OCI-LY1 (cell line): ENCODE measurements at regions not wholly inside any gene's neighbourhood (a gene's known extent, or its start where the extent isn't known, plus 50 kb on each side); places are given as distances from the start of the nearest gene placed in this dataset.

Source experiments
- H2AFZ ChIP-seq: fragments of 200-600 bp; sonication (generic), shearing (Covaris generic); 2 replicates; pipeline ENCODE4 v1.6.0; 2014; ENCODE audit warnings: antibody characterized with exemption, mild to moderate bottlenecking, low read length
- H3F3A ChIP-seq: fragments of 200-600 bp; sonication (generic), shearing (Covaris generic); 2 replicates; pipeline ENCODE4 v1.6.0; 2014; ENCODE audit warnings: mild to moderate bottlenecking, antibody characterized with exemption, low read length, moderate library complexity; ENCODE audit not compliant: insufficient read depth
- H3K27ac ChIP-seq: fragments of 200-600 bp; sonication (generic); 2 replicates; pipeline ENCODE4 v1.5.1; 2014; ENCODE audit warnings: low read length, mixed run types, mild to moderate bottlenecking, low read depth; ENCODE audit not compliant: poor library complexity, severe bottlenecking
- H3K27me3 ChIP-seq: fragments of 200-600 bp; sonication (generic); 2 replicates; pipeline ENCODE4 v1.6.0; 2014; ENCODE audit warnings: antibody characterized with exemption, mild to moderate bottlenecking, low read length, moderate library complexity; ENCODE audit not compliant: insufficient read depth
- H3K36me3 ChIP-seq: fragments of 200-600 bp; sonication (generic); 2 replicates; pipeline ENCODE4 v1.6.1; 2014; ENCODE audit warnings: mild to moderate bottlenecking, antibody characterized with exemption, low read length, moderate library complexity, mixed read lengths; ENCODE audit not compliant: insufficient read depth
- H3K4me1 ChIP-seq: fragments of 200-600 bp; sonication (generic); 2 replicates; pipeline ENCODE4 v1.5.1; 2014; ENCODE audit warnings: mild to moderate bottlenecking, low read length, moderate library complexity; ENCODE audit not compliant: insufficient read depth, severe bottlenecking
- H3K4me2 ChIP-seq: fragments of 200-600 bp; sonication (generic), shearing (Covaris generic); 2 replicates; pipeline ENCODE4 v1.6.1; 2014; ENCODE audit warnings: low read length
- H3K4me3 ChIP-seq: fragments of 200-600 bp; sonication (generic); 2 replicates; pipeline ENCODE4 v1.5.1; 2014; ENCODE audit warnings: low read length, low read depth, mild to moderate bottlenecking, mixed read lengths; ENCODE audit not compliant: poor library complexity, severe bottlenecking
- H3K79me2 ChIP-seq: fragments of 200-600 bp; shearing (Covaris generic); 2 replicates; pipeline ENCODE4 v1.6.1; 2016; ENCODE audit warnings: mixed run types, low read length, mixed read lengths; ENCODE audit not compliant: insufficient read depth
- H3K9ac ChIP-seq: fragments of 200-600 bp; sonication (generic), shearing (Covaris generic); 2 replicates; pipeline ENCODE4 v1.6.1; 2014; ENCODE audit warnings: mild to moderate bottlenecking, low read length, mixed read lengths
- H3K9me2 ChIP-seq: fragments of 200-600 bp; sonication (generic), shearing (Covaris generic); 2 replicates; pipeline ENCODE4 v1.6.1; 2014; ENCODE audit warnings: low read depth, mild to moderate bottlenecking, low read length, mixed read lengths
- H3K9me3 ChIP-seq: fragments of 200-600 bp; shearing (Covaris generic); 2 replicates; pipeline ENCODE4 v1.6.1; 2014; ENCODE audit warnings: low read length, mixed read lengths
- H4K20me1 ChIP-seq: fragments of 200-600 bp; sonication (generic), shearing (Covaris generic); 2 replicates; pipeline ENCODE4 v1.6.0; 2016; ENCODE audit warnings: mild to moderate bottlenecking, low read length; ENCODE audit not compliant: insufficient read depth
- CTCF ChIP-seq: fragments of 200-600 bp; sonication (generic), shearing (Covaris generic); IDR thresholded peaks from 2 replicates; pipeline ENCODE4 v1.5.1; 2017; ENCODE audit warnings: mild to moderate bottlenecking, antibody characterized with exemption, low read length, moderate library complexity, mixed read lengths
- EZH2 ChIP-seq: fragments of 200-600 bp; sonication (generic), shearing (Covaris generic); IDR thresholded peaks from 2 replicates; pipeline ENCODE4 v1.8.0; 2017; ENCODE audit warnings: borderline replicate concordance, mixed run types, mild to moderate bottlenecking, antibody characterized with exemption, low read length, moderate library complexity, mixed read lengths

GRCh38 chr9:115349542-115349941 is 231.6 kb upstream of the TNC start:
- no peak overlapping the region for H2AFZ ChIP-seq
- no peak overlapping the region for H3K27ac ChIP-seq
- no peak overlapping the region for H3K4me2 ChIP-seq
- TF ChIP-seq CTCF (no peak), EZH2 (no peak)
- no peaks in the 10 kb centered on the region for H4K20me1 ChIP-seq
- no peak overlapping the region for H3K4me3 ChIP-seq
- no peaks in the 10 kb centered on the region for H3K9me2 ChIP-seq
- no peaks in the 10 kb centered on the region for H3K79me2 ChIP-seq
- no peak overlapping the region for H3K9ac ChIP-seq
- H3F3A ChIP-seq = no peaks in the 10 kb centered on the region
- no peaks in the 10 kb centered on the region for H3K27me3 ChIP-seq
- no peaks in the 10 kb centered on the region for H3K4me1 ChIP-seq
- no peaks in the 10 kb centered on the region for H3K9me3 ChIP-seq
- no peaks in the 10 kb centered on the region for H3K36me3 ChIP-seq

GRCh38 chr9:115350548-115350947 is 232.6 kb upstream of the TNC start:
- Histone ChIP-seq H3K9me2 (no peaks in the 10 kb centered on the region), H3K9me3 (no peaks in the 10 kb centered on the region), H3K4me2 (no peak overlapping the region), H3K4me1 (no peaks in the 10 kb centered on the region), H3K27me3 (no peaks in the 10 kb centered on the region), H3K79me2 (no peaks in the 10 kb centered on the region), H3K36me3 (no peaks in the 10 kb centered on the region), H2AFZ (no peak overlapping the region), H3F3A (no peaks in the 10 kb centered on the region), H3K4me3 (no peak overlapping the region), H3K27ac (no peak overlapping the region), H3K9ac (no peak overlapping the region), H4K20me1 (no peaks in the 10 kb centered on the region)
- no peak for TF ChIP-seq CTCF
- TF ChIP-seq EZH2 = no peak

- no peak for TF ChIP-seq EZH2
- TF ChIP-seq CTCF = no peak
- H3K9ac ChIP-seq = no peak overlapping the region
- H3K4me2 ChIP-seq = no peak overlapping the region
- H3K79me2 ChIP-seq = no peaks in the 10 kb centered on the region
- H3K9me3 ChIP-seq = no peaks in the 10 kb centered on the region
- no peaks in the 10 kb centered on the region for H3K4me1 ChIP-seq
- H3K36me3 ChIP-seq = no peaks in the 10 kb centered on the region
- H3K9me2 ChIP-seq = no peaks in the 10 kb centered on the region
- H2AFZ ChIP-seq = no peak overlapping the region
- no peaks in the 10 kb centered on the region for H3K27me3 ChIP-seq
- no peaks in the 10 kb centered on the region for H3F3A ChIP-seq
- no peaks in the 10 kb centered on the region for H4K20me1 ChIP-seq
- H3K27ac ChIP-seq = no peak overlapping the region
- no peak overlapping the region for H3K4me3 ChIP-seq
Observed at GRCh38 chr9:115353681-115354080, 235.7 kb upstream of the TNC start.
